NCI-H2171 (cell line): ENCODE measurements at regions not wholly inside any gene's neighbourhood (a gene's known extent, or its start where the extent isn't known, plus 50 kb on each side); places are given as distances from the start of the nearest gene placed in this dataset.
"Not testable (repeated sequence)": the region's sequence is repeated elsewhere in the genome, so short reads cannot be mapped to it uniquely, and the experiment has no call there.

Source experiments
- DNase-seq: peaks from one replicate; lab custom pipeline; 2025; lab: John Stamatoyannopoulos, UW

GRCh38 chr7:115793958-115794702 lies 236.4 kb downstream of the TFEC start:
- no peak for DNase-seq

GRCh38 chr7:115789901-115790300 lies 240.7 kb downstream of the TFEC start:
- DNase-seq = no peak

GRCh38 chr7:115789473-115789872 lies 241.1 kb downstream of the TFEC start:
- not testable (repeated sequence) for DNase-seq

- peak; percentile 72 for DNase-seq
Observed at GRCh38 chr7:115782696-115783490, 247.7 kb downstream of the TFEC start.

- no peak for DNase-seq
Observed at GRCh38 chr7:115779561-115779960, 251.0 kb downstream of the TFEC start.

- DNase-seq = no peak
Observed at GRCh38 chr7:115775981-115776380, 254.6 kb downstream of the TFEC start.

GRCh38 chr7:115763347-115763746 lies 267.2 kb downstream of the TFEC start:
- DNase-seq = no peak

GRCh38 chr7:115758025-115758424 lies 272.5 kb downstream of the TFEC start:
- no peak for DNase-seq

GRCh38 chr7:115754226-115754625 lies 276.3 kb downstream of the TFEC start:
- no peak for DNase-seq

- peak; percentile 8 for DNase-seq
Observed at GRCh38 chr7:115749924-115750323, 280.6 kb downstream of the TFEC start.

- no peak for DNase-seq
Observed at GRCh38 chr7:115748123-115748738, 282.3 kb downstream of the TFEC start.

- no peak for DNase-seq
Observed at GRCh38 chr7:115747174-115747573, 283.4 kb downstream of the TFEC start.

- no peak for DNase-seq
Observed at GRCh38 chr7:115740043-115740442, 290.5 kb downstream of the TFEC start.

GRCh38 chr7:115734641-115735040 lies 295.9 kb downstream of the TFEC start:
- no peak for DNase-seq

GRCh38 chr7:115731796-115732471 lies 298.6 kb downstream of the TFEC start:
- DNase-seq = peak; percentile 77

GRCh38 chr7:115728518-115728917 lies 302.0 kb downstream of the TFEC start:
- no peak for DNase-seq

GRCh38 chr7:115724400-115725056 lies 306.0 kb downstream of the TFEC start:
- DNase-seq = peak; percentile 45

- no peak for DNase-seq
Observed at GRCh38 chr7:115722302-115722977, 308.1 kb downstream of the TFEC start.

- no peak for DNase-seq
Observed at GRCh38 chr7:115721293-115722217, 309.0 kb downstream of the TFEC start.

- no peak for DNase-seq
Observed at GRCh38 chr7:115719963-115720362, 310.6 kb downstream of the TFEC start.
